Neutrophil (primary cell): ENCODE measurements at regions not wholly inside any gene's neighbourhood (a gene's known extent, or its start where the extent isn't known, plus 50 kb on each side); places are given as distances from the start of the nearest gene placed in this dataset.
"Not testable (repeated sequence)": the region's sequence is repeated elsewhere in the genome, so short reads cannot be mapped to it uniquely, and the experiment has no call there.

Source experiments
- H3K27ac ChIP-seq: fragments of 200-600 bp; sonication (generic); 2 replicates; pipeline ENCODE4 v1.5.1; 2016; ENCODE audit warnings: mild to moderate bottlenecking, moderate library complexity
- H3K27me3 ChIP-seq: fragments of 200-600 bp; sonication (generic); 2 replicates; pipeline ENCODE4 v1.6.0; 2016; ENCODE audit warnings: mild to moderate bottlenecking
- H3K36me3 ChIP-seq: fragments of 200-600 bp; sonication (generic); 2 replicates; pipeline ENCODE4 v1.5.1; 2017
- H3K4me1 ChIP-seq, 2 experiments: fragments of 200-600 bp in 1 of 2; sonication (generic) in 1 of 2; 1 replicate in 1 of 2; 2 replicates in 1 of 2; pipeline versions ENCODE4 v1.5.1 to v1.6.1; 2013 to 2016; ENCODE audit warnings: low read depth in 1 of 2, low read length in 1 of 2, mild to moderate bottlenecking in 1 of 2, moderate library complexity in 1 of 2; ENCODE audit not compliant: control insufficient read depth in 1 of 2, insufficient read depth in 1 of 2
- H3K4me3 ChIP-seq, 2 experiments: fragments of 200-600 bp in 1 of 2; sonication (generic) in 1 of 2; 1 replicate in 1 of 2; 2 replicates in 1 of 2; pipeline ENCODE4 v1.5.1; 2013 to 2016; ENCODE audit warnings: low read depth in 1 of 2, low read length in 1 of 2, mild to moderate bottlenecking in 1 of 2, moderate library complexity in 1 of 2
- H3K9me3 ChIP-seq: fragments of 200-600 bp; sonication (generic); 2 replicates; pipeline ENCODE4 v1.5.1; 2016
- CTCF ChIP-seq: fragments of 200-600 bp; sonication (generic); IDR thresholded peaks from 2 replicates; pipeline ENCODE4 v1.5.1; 2016; ENCODE audit warnings: antibody characterized with exemption

- Histone ChIP-seq H3K27me3 (peaks cover 4% of the 10 kb centered on the region), H3K4me1 (peaks cover 4 to 7% of the 10 kb centered on the region in 2 experiments), H3K9me3 (no peaks in the 10 kb centered on the region), H3K36me3 (no peaks in the 10 kb centered on the region), H3K27ac (no peak overlapping the region), H3K4me3 (no peak overlapping the region)
- no peak for TF ChIP-seq CTCF
These were observed 145.3 kb upstream of the SVIL start for GRCh38 chr10:29780096-29780495.

GRCh38 chr10:29776246-29776645 lies 141.5 kb upstream of the SVIL start:
- H3K27me3 ChIP-seq = no peaks in the 10 kb centered on the region
- TF ChIP-seq CTCF = no peak
- H3K4me3 ChIP-seq = no peak overlapping the region
- no peaks in the 10 kb centered on the region for H3K36me3 ChIP-seq
- no peaks in the 10 kb centered on the region for H3K9me3 ChIP-seq
- H3K27ac ChIP-seq = no peak overlapping the region
- H3K4me1 ChIP-seq = peaks cover 31 to 44% of the 10 kb centered on the region in 2 experiments

GRCh38 chr10:29774475-29774874 lies 139.7 kb upstream of the SVIL start:
- no peak overlapping the region for H3K4me3 ChIP-seq
- H3K27ac ChIP-seq = no peak overlapping the region
- no peaks in the 10 kb centered on the region for H3K27me3 ChIP-seq
- no peak for TF ChIP-seq CTCF
- H3K4me1 ChIP-seq = peaks cover 38 to 51% of the 10 kb centered on the region in 2 experiments
- no peaks in the 10 kb centered on the region for H3K36me3 ChIP-seq
- H3K9me3 ChIP-seq = no peaks in the 10 kb centered on the region

GRCh38 chr10:29773675-29774091 lies 138.9 kb upstream of the SVIL start:
- Histone ChIP-seq H3K4me1 (peaks cover 38 to 51% of the 10 kb centered on the region in 2 experiments), H3K27ac (no peak overlapping the region), H3K36me3 (no peaks in the 10 kb centered on the region), H3K4me3 (no peak overlapping the region), H3K9me3 (no peaks in the 10 kb centered on the region), H3K27me3 (no peaks in the 10 kb centered on the region)
- TF ChIP-seq CTCF = no peak

- no peak for TF ChIP-seq CTCF
- Histone ChIP-seq H3K27ac (peak overlapping the region; percentile 73), H3K9me3 (no peaks in the 10 kb centered on the region), H3K4me1 (peaks cover 38 to 51% of the 10 kb centered on the region in 2 experiments), H3K4me3 (peak overlapping the region in 1 of 2 experiments; percentile 20), H3K36me3 (no peaks in the 10 kb centered on the region), H3K27me3 (no peaks in the 10 kb centered on the region)
These were observed 137.6 kb upstream of the SVIL start for GRCh38 chr10:29772403-29772802.

- Histone ChIP-seq H3K36me3 (no peaks in the 10 kb centered on the region), H3K4me1 (peaks cover 38 to 51% of the 10 kb centered on the region in 2 experiments), H3K4me3 (no peak overlapping the region), H3K27me3 (no peaks in the 10 kb centered on the region), H3K9me3 (no peaks in the 10 kb centered on the region), H3K27ac (no peak overlapping the region)
- TF ChIP-seq CTCF = no peak
These were observed 136.6 kb upstream of the SVIL start for GRCh38 chr10:29771376-29771775.

GRCh38 chr10:29769277-29769676 lies 134.5 kb upstream of the SVIL start:
- H3K4me1 ChIP-seq = peaks cover 34 to 37% of the 10 kb centered on the region in 2 experiments
- H3K27me3 ChIP-seq, H3K36me3 ChIP-seq, H3K27ac ChIP-seq, H3K9me3 ChIP-seq, H3K4me3 ChIP-seq: not testable (repeated sequence)
